ENCODE measurements at regions not wholly inside any gene's neighbourhood (a gene's known extent, or its start where the extent isn't known, plus 50 kb on each side); places are given as distances from the start of the nearest gene placed in this dataset.

DNA sequence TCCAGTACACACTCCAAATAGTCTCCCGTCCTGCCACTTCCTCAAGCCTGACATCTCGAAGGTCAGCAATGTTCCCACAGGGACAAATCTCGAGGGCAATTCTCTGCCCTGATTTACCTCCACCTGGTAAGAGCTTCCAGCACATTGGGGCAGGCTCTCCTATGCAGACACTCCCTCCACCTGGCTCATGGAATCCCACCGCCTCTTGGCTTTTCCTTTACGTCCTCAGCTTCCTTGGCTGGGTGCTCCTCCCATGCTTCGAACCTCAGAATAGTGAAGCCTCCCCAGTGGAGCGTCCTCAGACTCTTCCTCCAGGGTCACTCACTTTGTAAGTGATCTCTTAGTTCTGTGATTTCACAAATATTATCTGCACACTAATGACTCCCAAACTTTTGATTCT is 205.2 kb upstream of the ECI2 start:
- TF ChIP-seq, protein P1, sequence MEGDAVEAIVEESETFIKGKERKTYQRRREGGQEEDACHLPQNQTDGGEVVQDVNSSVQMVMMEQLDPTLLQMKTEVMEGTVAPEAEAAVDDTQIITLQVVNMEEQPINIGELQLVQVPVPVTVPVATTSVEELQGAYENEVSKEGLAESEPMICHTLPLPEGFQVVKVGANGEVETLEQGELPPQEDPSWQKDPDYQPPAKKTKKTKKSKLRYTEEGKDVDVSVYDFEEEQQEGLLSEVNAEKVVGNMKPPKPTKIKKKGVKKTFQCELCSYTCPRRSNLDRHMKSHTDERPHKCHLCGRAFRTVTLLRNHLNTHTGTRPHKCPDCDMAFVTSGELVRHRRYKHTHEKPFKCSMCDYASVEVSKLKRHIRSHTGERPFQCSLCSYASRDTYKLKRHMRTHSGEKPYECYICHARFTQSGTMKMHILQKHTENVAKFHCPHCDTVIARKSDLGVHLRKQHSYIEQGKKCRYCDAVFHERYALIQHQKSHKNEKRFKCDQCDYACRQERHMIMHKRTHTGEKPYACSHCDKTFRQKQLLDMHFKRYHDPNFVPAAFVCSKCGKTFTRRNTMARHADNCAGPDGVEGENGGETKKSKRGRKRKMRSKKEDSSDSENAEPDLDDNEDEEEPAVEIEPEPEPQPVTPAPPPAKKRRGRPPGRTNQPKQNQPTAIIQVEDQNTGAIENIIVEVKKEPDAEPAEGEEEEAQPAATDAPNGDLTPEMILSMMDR (IDR thresholded peaks at IDR 0.05): no peak
- TF ChIP-seq POLR2A (IDR thresholded peaks at IDR 0.05): no peak
- TF ChIP-seq POLR2AphosphoS5 (IDR thresholded peaks at IDR 0.05): no peak

All from breast epithelium (tissue), 3 donors.